Stimulated activated CD4-positive, alpha-beta T cell treated with anti-CD3 and anti-CD28 coated beads, Interleukin-1b, Interleukin-23, amount 100 ng/mL, for 48 hours (primary cell): ENCODE measurements at regions not wholly inside any gene's neighbourhood (a gene's known extent, or its start where the extent isn't known, plus 50 kb on each side); places are given as distances from the start of the nearest gene placed in this dataset.
A peak's percentile ranks its signal among the peaks of the same experiment; 100 is the strongest.

Source experiments
- DNase-seq: peaks from one replicate; pipeline ENCODE4 v3.0.0-alpha.2; 2020

GRCh38 chr7:86970986-86971385 is 88.5 kb downstream of the ELAPOR2 start:
- DNase-seq: no peak

DNA sequence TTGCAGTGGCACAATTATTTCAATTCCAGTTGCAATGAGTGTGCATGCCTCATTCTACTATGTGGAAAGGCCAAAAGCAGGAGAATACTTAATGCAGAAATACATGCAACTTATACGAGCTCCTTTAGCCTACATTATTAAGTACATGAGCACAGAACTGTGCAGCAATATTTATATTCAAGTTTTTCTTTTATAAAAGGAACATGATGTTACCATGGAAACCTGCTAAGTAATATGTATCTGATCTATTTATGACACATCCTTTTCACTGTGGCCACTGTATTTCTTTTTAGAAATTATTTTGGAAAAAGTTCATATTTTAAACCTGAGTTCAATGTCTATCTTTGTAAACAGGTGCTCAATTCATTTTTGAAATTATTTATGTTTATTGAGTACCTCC is 88.9 kb downstream of the ELAPOR2 start:
- no peak for DNase-seq

DNA sequence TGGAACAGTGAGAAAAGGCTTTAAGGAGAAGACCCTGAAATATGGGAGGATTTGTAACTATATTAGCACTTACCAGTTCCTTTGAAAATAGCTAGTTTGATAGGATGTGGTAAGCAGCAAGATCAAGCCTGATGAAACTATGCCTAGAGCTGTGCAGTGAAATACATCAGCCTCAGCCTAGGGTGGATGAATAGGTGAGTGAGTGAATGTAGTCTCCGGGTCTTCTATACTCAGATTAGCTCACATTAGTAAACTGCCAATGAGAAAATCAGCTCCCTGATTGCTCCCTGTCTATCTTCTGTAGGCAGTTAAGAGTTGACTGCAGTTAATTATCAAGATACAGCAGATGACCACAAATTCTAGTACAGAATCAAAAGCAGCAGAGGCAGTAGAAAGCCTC is 89.6 kb downstream of the ELAPOR2 start:
- no peak for DNase-seq

DNA sequence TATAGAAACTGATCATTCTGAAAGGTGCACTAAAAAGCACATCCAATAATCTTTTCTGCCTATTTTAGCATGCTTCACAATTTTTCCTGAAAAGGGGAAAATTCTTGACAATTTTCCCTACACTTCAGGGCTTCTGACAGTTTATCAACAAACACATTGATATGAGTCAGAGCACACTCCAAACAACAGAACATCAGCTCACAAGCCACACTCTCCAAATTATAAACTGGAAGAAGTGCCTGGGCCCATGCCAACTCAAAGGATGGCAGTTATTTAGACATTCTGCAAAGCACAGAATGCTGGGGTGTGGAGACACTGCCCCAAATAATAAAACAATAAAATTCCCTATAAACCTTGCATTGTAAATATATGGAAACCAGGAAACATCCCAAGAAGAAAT is 90.8 kb downstream of the ELAPOR2 start:
- DNase-seq: no peak

- no peak for DNase-seq
Measured at GRCh38 chr7:86966916-86967315, 92.5 kb downstream of the ELAPOR2 start.

GRCh38 chr7:86965727-86966120 is 93.7 kb downstream of the ELAPOR2 start:
- DNase-seq: no peak

DNA sequence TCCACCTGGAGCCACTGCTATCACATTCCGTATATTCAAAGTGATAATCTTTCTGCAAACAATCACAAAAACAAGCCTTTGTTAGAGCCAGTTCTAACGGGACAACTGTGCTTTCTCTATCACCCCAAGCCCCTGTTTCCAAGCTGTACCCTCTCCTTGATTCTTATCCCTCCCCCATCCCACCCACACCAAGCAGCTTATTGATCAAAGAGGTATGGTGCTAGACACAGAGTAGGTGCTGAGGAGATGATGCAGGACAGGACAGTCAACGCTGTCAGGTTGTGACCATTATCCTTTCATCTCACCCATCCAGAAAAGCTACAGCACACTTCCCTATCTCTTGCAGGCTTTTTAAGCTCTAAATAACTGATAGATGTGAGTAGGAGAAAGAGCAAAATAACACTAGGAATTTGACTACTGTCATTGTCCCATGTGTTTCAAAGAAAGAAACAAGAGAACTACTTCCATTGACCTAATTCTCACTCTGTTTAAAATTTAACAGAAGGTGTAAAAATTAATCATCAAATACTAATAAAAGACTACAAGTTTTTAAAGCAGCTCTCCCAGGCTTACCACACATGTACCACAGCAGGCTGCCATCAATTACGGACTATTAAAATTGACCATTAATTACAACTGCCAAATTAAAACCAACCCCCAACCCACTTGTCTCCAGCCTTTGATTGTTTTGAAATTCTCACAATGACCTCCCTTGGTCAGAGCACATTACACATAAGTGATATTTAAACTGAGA is 94.3 kb downstream of the ELAPOR2 start:
- DNase-seq: no peak

- DNase-seq: peak; percentile 19
Measured at GRCh38 chr7:86963599-86964230, 95.7 kb downstream of the ELAPOR2 start.

DNA sequence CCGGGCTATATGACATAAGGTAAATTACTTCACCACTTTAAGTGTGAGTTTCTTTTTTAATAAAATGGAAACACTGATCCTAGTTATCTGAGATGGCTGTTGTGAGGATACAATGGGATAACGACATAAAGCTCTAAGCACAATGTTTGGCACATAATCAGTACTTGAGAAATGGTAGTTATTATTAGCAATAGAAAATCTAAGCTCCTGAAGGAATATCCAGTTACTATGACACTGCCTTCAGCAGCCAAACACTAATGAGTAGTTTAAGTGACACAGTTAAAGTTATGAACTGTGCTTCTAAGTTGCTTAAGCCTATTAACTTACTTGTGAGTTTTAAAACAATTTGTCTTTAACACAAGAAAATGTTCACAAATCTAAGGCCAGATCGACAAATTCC is 96.8 kb downstream of the ELAPOR2 start:
- no peak for DNase-seq

DNA sequence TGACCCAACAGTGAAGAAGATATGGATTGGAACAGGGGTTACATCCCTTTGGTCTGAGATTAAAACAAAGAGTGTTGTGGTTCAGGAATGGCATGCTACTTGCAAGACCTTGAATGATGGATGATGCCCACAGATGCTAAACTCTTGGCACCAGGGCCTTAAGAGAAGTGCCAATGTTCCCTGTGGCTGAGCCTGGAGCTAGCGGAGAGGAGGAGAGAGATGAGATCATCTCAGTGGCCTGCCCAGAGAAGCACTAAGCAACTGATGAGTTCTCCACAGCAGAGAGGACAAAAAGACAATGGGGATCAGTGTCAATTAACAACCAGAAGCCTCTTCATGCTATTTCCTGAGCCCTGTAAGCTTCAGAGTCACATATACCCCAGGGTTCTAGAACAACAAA is 97.8 kb downstream of the ELAPOR2 start:
- DNase-seq: no peak

DNA sequence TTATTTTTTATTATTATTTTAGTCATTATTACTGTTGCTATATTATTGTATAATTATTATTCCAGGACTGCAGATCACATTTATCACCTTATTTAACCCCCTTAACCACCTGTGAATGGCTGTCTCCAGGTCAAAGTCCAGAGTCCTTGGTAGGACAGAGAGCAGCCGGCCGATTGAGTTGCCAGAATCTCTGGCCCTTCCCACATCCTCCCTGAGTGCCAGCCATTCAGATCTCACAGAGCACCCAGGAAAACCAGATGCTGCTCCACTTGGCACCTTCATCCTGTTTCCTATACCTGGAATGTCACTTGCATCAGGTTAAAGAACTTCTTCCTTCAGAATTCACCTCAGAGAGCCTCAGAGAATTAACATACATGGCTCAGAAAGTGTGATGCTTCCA is 101.1 kb downstream of the ELAPOR2 start:
- no peak for DNase-seq

GRCh38 chr7:86956567-86956966 is 102.9 kb downstream of the ELAPOR2 start:
- DNase-seq: no peak

GRCh38 chr7:86955895-86956503 is 103.5 kb downstream of the ELAPOR2 start:
- no peak for DNase-seq

DNA sequence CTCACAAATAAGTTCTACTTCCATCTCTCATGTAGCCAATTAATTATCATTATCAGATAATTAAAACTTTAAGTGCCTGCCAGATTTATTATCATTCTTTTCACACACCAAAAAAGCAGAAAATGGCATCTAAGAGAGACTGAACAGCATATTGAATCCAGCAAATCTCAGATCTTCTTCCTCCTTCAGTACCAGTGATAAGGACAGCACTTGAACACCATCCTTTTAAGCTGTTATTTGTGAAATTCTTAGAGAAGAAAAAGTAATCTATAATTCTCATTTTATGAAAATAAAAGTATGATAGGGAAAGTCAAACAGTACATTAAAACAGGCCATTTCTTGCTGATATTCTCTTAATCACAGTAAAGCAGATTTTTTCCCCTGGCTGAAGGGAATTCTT is 104.5 kb downstream of the ELAPOR2 start:
- no peak for DNase-seq

DNA sequence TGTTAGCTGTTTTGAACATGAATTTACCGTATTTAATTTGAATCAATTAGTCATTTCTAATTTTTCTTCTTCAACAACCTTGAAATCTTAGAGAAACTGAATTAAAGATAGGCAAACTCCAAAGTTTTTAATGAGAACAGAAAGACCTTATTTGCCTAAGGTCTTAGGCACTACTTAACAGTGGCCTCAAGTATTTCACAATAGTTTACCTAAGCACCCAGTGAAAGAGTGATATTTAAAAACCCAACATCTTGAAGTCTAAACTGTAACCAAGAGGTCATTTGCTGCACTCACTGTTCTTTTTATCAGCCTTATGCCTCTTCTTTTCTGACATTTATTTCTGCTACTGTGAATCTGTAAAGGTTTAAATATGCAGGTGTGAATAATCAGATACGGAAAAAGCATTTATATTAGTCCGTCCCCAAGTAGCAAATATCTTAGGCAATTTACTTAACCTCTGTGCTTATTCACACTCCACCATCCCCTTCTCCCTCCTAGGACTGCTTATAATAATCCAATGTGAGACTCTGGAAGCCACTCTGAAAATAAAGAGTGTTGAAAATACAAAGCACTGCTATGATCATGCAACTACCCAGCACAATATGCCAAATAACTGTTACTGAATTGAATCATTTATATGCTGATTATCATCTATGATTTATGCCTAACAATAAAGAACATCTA is 105.7 kb downstream of the ELAPOR2 start:
- no peak for DNase-seq

- DNase-seq: no peak
Measured at GRCh38 chr7:86953219-86953618, 106.2 kb downstream of the ELAPOR2 start.

DNA sequence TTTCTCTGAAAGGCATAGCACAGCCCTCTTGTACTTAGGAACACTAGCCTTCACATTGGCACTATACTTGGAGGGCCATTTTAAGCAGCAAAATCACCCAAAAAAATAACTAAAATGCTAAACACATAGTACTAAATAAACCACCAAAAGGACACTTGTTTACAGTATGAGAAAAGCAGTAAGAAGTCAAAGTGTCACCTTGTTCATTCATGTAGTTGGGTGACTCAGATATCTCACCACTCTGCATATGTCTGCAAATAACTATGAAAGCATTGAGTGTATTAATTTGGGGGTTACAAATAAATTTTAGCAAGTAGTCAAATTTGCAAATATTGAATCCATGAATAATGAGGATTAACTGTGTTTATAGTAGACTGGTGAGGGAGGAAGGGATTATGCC is 107.6 kb downstream of the ELAPOR2 start:
- no peak for DNase-seq

GRCh38 chr7:86950944-86951343 is 108.5 kb downstream of the ELAPOR2 start:
- no peak for DNase-seq

DNA sequence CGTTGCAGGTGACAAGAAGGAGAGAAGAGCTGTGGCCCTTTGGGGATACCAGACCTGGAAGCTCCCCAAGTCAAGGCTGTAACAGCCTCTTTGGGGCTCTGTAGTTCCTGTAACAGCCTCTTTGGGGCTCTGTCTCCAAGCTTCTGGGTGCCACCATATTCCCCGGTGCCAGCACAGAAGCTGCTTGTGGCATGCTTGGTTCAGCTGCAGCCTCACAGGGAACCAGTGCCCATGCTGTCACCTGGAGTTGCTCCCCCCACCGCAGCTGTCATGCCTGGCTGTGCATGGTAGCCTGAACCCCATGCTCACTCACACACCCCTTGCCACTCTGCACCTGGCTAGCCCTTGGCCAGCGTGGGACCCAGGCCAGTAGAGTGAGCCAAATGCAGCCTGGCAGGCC is 109.1 kb downstream of the ELAPOR2 start:
- no peak for DNase-seq

- no peak for DNase-seq
Measured at GRCh38 chr7:86949779-86950260, 109.6 kb downstream of the ELAPOR2 start.

DNA sequence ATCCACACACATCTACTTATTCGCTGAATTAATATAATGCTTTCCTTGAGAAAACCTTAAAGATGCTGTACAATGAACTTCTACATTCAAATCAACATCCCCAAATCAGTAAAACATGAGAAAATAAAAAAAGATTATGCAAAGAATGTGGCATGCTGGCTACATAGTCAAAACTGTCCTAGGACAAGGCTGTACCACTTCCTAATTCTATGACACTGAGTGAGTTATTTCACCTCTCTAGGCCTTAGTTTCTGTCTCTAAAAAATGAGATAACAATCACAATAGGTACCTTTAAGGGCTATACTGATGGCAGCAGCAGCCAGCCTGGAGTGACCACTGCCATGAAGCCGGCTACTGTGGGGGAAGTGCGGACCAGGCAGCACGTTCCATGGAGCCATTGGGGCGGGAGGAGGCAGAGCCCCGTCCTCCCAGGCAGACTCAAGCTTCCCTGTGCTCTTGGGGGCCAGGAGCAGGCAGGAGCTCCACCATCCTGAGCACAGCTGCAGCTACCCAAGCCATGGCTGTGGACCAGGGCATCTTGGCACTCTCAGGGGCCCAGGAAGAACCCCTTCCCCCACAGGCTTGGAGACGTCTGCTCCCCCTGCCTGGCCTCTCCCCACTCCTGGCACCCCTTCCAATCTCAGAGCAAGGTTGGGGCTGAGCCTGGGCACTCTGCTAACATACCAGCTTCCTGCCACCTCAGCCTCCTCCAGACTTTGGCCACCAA is 110.2 kb downstream of the ELAPOR2 start:
- no peak for DNase-seq

DNA sequence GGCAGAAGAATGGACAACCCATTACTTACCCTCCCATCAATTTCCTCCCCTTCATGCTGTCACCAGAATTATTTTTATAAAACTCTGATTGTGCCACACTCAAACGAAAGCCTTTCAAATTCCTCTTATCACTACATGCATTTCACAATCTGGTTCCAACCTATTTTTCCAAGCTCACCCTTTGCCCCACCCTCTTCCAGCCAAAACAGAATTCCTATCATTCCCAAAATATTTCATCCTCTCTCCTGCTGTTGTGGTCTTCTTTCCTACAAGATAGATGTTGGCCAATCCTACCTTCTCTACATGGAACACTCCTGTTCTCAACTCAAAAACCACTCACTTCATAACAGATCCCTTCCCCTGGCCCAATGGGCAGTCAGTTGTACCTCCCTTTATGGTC is 111.5 kb downstream of the ELAPOR2 start:
- no peak for DNase-seq

DNA sequence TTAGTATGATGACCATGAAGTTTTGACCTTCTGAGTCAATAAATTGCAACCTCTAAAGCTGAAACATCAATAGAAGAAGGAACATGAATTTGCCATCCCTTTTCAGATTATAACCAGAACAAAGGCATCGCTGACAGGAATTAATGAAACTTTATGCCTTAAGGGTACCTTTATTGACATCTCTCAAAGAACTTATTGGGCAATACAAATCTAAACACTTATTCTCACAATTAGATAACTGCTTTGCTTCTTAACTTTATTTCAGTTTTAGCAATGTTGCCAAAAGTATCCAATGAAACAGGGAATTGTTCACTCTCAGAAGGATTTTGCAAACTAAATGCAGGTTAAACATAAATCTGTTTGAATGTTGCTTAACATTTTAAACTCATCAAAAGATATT is 116.0 kb downstream of the ELAPOR2 start:
- no peak for DNase-seq
